ENCODE measurements at regions not wholly inside any gene's neighbourhood (a gene's known extent, or its start where the extent isn't known, plus 50 kb on each side); places are given as distances from the start of the nearest gene placed in this dataset.

GRCh38 chr2:134142903-134143302 lies 111.0 kb upstream of the MGAT5 start:
- 66 to 93% (median 92%) methylated on average over 5 of the region's 5 CpGs for WGBS, 3 donors
- H3K27ac ChIP-seq (ENCODE audit: low read depth, low read length) = no peak overlapping the region

- 81 to 87% (median 85%) methylated on average over 3 of the region's 3 CpGs for WGBS, 3 donors
- no peak overlapping the region for H3K27ac ChIP-seq (ENCODE audit: low read depth, low read length)
These were observed 110.3 kb upstream of the MGAT5 start for GRCh38 chr2:134143568-134143967.

- H3K27ac ChIP-seq (ENCODE audit: low read depth, low read length) = no peak overlapping the region
- 93 to 98% (median 93%) methylated on average over 6 of the region's 6 CpGs for WGBS, 3 donors
These were observed 109.7 kb upstream of the MGAT5 start for GRCh38 chr2:134144081-134144596.

GRCh38 chr2:134144651-134145050 lies 109.2 kb upstream of the MGAT5 start:
- no peak overlapping the region for H3K27ac ChIP-seq (ENCODE audit: low read depth, low read length)
- 54 to 83% (median 77%) methylated on average over 4 of the region's 4 CpGs for whole genome bisulfite sequencing, 3 donors

DNA sequence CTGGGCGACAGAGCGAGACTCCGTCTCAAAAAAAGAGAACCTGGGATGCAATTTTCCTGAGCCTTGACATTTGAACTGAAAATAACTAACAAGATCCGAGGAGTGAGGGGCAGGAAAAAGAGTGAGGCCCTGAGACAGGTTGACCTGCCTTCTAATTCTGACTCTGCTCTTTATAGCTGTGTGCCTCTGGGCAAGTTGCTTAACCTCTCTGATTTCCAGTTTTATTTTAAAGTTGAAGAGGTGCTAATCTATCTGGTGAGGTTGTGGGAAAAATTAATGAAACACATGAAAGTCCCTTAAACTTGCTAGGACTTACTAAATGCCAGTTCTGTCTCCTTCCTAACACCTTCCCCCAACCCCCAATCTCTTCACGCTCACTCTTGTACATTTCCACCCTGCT lies 108.4 kb upstream of the MGAT5 start:
- WGBS, 3 donors = 95 to 99% (median 96%) methylated on average over 5 of the region's 5 CpGs
- H3K27ac ChIP-seq (ENCODE audit: low read depth, low read length) = no peak overlapping the region

GRCh38 chr2:134146161-134146560 lies 107.7 kb upstream of the MGAT5 start:
- WGBS, 3 donors = 68 to 72% (median 69%) methylated on average over 3 of the region's 3 CpGs
- H3K27ac ChIP-seq (ENCODE audit: low read depth, low read length) = no peak overlapping the region

DNA sequence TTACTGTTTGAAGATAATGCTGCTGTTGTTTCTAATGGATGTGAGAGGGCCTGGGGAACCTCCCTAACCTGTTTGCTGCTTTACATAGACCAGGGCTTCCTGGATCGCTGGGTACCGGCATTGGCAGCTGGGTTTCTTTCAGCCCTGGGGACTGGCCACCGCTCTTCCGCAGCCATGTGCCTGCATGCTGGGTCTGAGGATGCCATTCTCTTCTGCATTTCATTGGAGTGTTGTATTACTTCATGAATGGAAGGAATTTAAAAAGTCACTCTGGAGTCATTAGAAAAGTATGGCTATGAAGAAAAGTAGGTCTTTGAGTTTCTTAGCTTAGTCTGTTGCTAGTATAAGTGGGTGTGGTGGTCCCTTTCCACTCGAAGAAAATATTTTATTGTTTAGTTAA lies 107.3 kb upstream of the MGAT5 start:
- WGBS, 3 donors = 75 to 85% (median 83%) methylated on average over 5 of the region's 5 CpGs
- no peak overlapping the region for H3K27ac ChIP-seq (ENCODE audit: low read depth, low read length)

- WGBS, 3 donors = 79 to 98% (median 92%) methylated on average over 2 of the region's 2 CpGs
- no peak overlapping the region for H3K27ac ChIP-seq (ENCODE audit: low read depth, low read length)
These were observed 105.7 kb upstream of the MGAT5 start for GRCh38 chr2:134148172-134148571.

- 89 to 97% (median 92%) methylated on average over 6 of the region's 6 CpGs for WGBS, 3 donors
- H3K27ac ChIP-seq (ENCODE audit: low read depth, low read length) = no peak overlapping the region
These were observed 104.9 kb upstream of the MGAT5 start for GRCh38 chr2:134148843-134149472.

GRCh38 chr2:134149904-134150303 lies 104.0 kb upstream of the MGAT5 start:
- WGBS, 3 donors = 46 to 85% (median 57%) methylated on average over 1 of the region's 1 CpG
- H3K27ac ChIP-seq (ENCODE audit: low read depth, low read length) = no peak overlapping the region

GRCh38 chr2:134150760-134151159 lies 103.1 kb upstream of the MGAT5 start:
- no peak overlapping the region for H3K27ac ChIP-seq (ENCODE audit: low read depth, low read length)
- 91 to 99% (median 99%) methylated on average over 3 of the region's 3 CpGs for WGBS, 3 donors

DNA sequence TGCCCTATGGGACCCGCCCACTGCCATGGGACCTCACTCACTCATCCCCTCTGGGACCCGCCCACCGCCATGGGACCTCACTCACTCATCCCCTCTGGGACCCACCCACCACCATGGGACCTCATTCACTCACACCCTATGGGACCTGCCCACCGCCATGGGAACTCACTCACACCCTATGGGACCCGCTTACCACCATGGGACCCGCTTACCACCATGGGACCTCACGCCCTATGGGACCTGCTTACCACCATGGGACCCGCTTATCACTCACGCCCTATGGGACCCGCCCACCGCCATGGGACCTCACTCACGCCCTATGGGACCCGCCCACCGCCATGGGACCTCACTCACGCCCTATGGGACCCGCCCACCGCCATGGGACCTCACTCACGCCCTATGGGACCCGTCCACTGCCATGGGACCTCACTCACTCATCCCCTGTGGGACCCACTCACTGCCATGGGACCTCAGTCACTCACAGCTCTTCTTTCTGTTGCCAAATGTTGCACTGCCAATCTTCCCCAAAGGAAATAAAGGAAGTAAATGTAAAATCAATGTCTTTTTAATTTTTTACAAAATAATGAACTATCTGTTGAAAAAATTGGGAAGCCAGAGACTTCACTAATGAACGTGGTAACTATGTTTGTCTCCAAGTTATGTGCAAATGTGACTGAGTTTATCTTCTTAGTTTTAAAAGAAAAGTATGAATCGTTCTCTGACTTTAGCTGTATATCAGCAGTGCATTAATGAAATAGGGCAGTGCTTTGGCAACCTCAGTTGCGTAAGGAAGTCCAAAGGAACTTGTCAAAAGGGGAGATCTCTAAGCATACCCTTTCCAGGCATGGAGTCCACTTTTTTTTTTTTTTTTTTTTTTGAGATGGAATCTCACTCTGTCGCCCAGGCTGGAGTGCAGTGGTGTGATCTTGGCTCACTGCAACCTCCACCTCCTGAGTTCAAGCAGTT lies 101.5 kb upstream of the MGAT5 start:
- WGBS, 3 donors = 92 to 98% (median 95%) methylated on average over 23 of the region's 23 CpGs

GRCh38 chr2:134153294-134153880 lies 100.5 kb upstream of the MGAT5 start:
- WGBS, 3 donors = 78 to 85% (median 79%) methylated on average over 7 of the region's 7 CpGs
- H3K27ac ChIP-seq (ENCODE audit: low read depth, low read length) = no peak overlapping the region

More for the DNA sequence above, 101.5 kb upstream of the MGAT5 start:
- no peak overlapping the region for H3K27ac ChIP-seq (ENCODE audit: low read depth, low read length)

GRCh38 chr2:134154246-134154645 lies 99.6 kb upstream of the MGAT5 start:
- H3K27ac ChIP-seq (ENCODE audit: low read depth, low read length) = no peak overlapping the region
- WGBS, 3 donors = 50 to 71% (median 55%) methylated on average over 7 of the region's 7 CpGs

DNA sequence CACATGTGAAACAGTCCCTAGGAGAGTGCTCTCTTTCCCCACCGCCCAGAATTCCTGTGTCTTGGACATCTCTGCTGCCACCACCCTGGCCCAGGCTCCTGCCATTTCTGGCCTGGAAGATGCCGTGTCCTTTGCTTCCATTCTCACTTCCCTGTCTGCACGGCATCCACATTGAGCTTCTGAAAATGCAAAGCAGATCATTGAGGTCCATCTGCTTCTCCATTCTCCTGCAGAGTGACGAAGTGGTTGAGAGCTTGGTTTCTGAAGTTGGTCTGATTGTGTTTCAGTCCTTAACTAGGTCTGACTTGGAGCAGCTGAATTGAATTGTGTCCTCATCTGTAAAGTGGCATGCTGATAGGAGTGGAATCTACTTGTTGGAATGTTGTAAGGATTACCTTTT lies 98.7 kb upstream of the MGAT5 start:
- no peak overlapping the region for H3K27ac ChIP-seq (ENCODE audit: low read depth, low read length)
- 85 to 97% (median 88%) methylated on average over 4 of the region's 4 CpGs for WGBS, 3 donors

DNA sequence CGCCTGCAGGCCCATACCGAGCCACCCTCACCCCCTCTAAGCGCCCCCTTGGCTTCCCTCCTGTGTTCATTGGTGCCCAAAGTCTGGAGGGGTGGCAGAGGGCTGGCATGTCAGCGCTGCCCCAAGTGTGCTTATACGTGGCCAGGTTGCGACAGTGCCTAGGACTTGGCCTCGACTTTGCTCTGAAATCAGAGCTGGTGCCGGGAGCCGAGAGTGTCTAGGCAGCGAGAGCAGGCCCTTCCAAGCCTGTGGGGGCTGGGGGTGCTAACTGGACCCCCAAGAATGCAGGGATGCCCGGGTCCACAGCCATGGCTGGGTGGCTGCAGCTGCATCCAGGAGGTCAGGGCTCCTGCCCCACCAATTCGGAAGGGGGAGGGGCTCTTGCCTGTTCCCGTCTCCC lies 95.6 kb upstream of the MGAT5 start:
- WGBS, 3 donors = 87 to 96% (median 92%) methylated on average over 12 to 13 of the region's 13 CpGs
- no peak overlapping the region for H3K27ac ChIP-seq (ENCODE audit: low read depth, low read length)

DNA sequence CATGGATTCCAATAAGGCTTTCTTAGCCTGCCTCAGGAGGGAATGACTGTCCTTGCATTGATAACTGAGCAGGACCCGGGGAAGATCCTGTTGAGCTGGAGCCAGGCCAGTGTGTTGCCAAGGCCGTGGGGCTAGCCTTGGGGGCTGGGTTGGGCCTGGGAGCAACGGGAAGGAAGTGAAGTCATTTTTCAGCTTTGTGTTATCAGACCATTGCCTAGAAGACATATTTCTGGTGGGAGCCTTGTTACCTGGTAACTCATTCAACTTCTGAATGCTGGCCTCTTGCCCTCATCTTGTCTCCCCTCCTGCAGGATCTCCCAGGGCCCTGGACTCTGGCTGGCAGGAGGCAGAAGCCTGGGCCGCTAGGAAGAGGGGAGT lies 92.7 kb upstream of the MGAT5 start:
- no peak overlapping the region for H3K27ac ChIP-seq (ENCODE audit: low read depth, low read length)
- 19 to 24% (median 24%) methylated on average over 4 of the region's 4 CpGs for WGBS, 3 donors

DNA sequence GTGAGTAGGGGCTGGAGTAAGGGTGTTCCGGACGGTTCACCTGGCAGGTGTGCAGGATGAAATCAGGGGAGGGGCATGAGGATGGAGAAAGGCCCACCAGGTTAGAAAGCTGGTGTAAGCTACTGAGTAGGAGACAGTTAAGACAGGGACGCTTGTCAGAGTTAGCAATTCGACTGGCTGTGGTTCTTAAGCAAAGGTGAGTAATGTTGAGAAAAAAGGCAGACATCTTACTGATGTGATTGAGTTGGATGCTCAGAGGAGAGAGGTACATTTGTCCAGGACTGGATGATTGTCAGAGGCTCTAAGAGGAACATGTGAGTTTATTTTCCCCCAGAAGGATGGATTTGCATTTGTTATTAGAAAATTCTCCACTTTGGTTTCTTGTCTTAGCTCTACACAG lies 90.5 kb upstream of the MGAT5 start:
- no peak overlapping the region for H3K27ac ChIP-seq (ENCODE audit: low read depth, low read length)
- 86 to 97% (median 96%) methylated on average over 4 of the region's 4 CpGs for WGBS, 3 donors

GRCh38 chr2:134164306-134164705 lies 89.6 kb upstream of the MGAT5 start:
- no peak overlapping the region for H3K27ac ChIP-seq (ENCODE audit: low read depth, low read length)

Data from adipose tissue (tissue), 3 donors.